C1 segment of cervical spinal cord (tissue), 14 donors: ENCODE measurements at regions not wholly inside any gene's neighbourhood (a gene's known extent, or its start where the extent isn't known, plus 50 kb on each side); places are given as distances from the start of the nearest gene placed in this dataset.

Experiments used
- DNase-seq, 14 donors: peaks; one replicate each; lab custom pipeline; 2025; lab: John Stamatoyannopoulos, UW

DNA sequence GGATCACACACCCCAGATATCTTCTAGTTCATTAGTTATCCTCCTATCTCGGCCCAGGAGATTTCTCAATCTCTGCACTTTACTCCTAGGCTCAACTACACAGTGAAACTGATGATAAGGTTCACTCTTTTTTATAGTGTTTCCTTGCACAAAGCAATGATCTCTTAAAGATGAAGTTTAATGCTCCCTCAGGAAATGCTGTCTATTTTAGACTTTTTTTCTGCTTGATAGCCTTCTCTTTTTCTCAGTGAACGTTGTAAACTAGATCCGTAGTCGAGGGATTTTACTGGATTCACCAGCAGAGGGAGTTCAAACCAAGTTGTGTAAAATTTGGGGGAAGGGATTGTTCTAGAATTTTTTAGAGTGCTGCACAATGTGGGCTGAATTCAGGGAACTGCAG is 269.6 kb downstream of the GBA3 start:
- no peak for DNase-seq

DNA sequence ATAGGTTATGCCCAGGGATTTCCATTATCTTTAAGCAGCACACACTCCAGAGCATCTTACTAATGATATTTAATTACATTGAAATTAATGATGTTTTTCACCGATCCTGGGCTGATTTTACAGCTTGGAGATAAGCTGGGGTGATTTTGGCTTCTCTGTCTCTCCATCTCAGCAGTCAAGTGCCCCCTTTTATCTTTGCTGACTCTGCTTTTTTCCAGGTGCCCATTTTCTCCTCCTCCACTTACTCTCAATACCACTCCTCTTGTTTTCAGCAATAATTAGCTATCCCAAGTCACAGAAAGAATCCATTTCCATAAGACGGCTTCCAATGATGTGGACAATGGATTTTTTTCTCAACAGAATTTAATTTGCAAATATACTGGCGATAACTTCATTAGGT is 266.7 kb downstream of the GBA3 start:
- no peak for DNase-seq

DNA sequence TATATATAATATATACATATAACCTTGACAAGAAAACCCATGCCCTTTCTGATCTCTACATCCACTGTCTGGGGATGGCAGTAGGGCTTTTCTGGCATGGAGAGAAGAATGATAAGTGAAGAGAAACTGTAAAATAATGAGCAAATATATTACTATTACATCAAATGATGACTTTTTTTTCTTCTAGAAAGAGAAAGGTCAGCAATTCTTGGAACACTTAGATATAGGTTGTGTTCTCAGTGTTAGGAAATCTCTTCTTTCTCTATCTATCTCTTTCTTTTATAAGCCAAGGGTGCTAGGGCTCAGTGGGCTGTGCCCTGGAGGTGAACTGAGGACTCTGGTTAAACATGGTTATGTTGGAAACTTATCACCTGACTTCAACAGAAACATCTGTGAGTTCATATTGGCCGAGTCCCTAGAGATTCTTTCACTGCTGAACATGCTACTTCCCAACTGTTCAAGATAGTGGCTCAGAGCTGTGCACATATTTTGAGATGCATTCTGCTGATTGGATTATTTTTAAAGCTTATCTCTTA is 265.1 kb downstream of the GBA3 start:
- no peak for DNase-seq

DNA sequence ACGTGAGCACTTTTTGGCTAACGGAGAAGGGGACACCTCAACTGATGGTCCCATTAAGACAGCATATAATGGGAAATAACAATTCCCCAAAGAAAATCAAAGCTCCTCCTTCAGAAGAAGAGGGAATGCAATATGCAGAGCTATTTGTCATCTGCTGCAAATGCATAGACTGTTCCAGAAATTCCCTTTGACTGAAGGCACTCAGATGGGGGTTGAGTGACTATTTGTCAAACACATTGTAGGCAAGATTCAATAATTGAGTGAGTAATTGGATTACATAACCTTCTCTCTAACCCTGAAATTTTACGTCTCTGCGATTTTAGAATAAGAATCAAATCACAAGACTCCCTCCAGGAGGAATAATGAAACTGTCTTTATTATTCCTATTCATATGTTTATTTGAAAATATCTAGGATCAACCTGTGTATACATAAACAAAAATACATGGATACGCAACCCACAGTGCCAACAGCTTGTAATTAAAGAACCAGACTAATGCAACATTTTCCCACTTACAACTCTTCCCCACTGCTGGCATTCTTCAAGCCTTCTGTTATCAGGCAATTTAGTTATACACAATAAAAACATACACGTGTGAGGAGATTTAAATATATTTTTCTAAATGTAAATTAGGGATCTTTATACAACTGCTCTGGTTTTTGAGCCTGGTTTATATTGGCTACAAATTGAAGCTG is 256.6 kb downstream of the GBA3 start:
- no peak for DNase-seq

DNA sequence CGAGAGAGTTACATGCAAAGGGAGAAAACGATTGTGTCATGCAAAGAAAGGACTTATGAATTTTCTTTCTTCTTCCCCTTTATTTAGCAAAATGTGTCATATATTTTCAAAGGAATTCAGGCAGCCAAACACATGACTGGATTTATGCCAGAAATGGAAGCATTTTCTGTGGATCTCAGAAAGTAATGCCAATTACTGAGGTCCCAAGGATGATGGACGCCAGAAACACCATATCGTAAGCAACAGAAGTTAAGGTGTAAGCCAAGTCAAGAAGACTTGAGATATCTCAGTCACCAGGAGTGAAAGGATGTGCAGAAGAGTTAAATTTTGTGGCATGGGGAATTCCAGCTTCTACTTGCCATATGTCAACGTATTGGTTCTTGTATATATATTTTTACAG is 255.1 kb downstream of the GBA3 start:
- no peak for DNase-seq

DNA sequence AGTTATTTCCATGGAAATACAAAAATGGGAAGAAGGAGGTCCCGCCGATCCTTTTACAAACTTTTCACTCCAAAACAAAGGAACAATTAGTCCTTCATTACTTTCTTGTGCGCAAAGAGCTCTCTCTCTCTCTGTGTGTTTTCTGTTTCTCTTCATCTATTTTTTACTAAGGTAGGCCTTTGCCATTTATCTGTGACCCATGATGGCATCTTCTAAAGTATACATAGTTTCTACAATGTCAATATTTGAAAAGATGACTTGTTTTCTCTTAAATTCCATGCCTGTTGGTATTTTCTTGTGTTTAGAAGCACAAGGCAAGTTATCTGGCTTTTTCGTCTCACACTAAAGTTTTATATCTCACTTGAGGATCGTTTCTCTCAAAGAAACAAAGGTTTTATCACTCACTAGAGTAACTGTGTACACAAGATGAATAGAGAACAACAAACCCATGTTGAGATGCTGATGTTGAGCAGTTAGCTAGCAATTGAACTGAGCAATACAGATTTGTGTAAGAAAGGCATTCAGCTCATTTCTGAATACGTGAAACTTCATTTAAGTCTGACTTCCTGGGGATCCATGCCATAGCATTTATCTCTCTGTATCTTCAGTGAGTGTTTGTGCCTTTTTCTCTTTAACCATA is 250.3 kb downstream of the GBA3 start:
- DNase-seq, result no peak

DNA sequence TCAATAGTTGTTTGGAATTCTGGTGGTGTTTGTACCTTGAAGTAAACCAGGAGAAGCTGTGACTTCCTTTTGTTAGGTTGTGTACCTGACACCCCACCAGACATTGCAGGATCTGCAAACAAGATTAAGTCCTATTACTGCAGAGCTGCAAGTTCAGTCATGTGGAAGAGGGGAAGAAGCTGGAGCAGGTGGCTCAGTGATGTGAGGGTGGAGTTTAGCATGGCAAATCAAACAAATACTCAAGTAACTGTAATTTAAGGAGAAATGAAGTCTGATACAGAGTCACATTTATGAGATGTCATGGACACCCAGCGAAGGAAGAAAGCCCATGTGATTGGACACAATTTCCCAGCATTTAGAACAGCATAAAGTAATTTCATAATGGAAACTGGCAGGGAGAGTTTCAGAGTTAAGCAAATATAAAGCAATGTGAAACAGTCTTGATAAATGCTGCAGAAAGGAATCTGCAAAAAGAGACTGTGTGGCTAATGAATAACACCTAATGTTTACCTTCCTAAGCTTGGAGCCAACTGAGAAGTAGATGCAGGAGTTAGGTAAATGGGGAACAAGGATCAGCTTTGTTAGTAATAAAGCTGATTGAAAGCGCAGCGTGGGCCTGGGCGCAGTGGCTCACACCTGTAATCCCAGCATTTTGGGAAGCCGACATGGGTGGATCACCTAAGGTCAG is 249.1 kb downstream of the GBA3 start:
- DNase-seq, result no peak

DNA sequence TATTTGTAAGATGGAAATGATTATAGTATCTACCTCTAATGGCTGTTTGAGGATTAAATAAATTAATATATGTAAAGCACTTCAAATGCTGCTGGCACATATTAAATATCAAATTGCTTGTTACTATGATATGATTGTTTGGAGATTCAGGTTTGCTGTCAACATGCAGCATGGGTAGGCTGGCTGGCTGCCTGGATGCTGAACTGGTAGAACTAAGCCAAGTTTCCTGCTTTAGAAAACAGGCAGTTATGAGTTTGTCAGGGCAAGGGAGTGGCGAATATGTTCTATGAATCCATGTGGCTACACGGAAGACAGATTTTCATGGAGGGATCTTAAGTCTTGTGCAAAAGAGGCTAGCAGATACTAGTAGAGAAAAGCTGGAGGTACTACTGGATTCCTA is 239.6 kb downstream of the GBA3 start:
- no peak for DNase-seq

DNA sequence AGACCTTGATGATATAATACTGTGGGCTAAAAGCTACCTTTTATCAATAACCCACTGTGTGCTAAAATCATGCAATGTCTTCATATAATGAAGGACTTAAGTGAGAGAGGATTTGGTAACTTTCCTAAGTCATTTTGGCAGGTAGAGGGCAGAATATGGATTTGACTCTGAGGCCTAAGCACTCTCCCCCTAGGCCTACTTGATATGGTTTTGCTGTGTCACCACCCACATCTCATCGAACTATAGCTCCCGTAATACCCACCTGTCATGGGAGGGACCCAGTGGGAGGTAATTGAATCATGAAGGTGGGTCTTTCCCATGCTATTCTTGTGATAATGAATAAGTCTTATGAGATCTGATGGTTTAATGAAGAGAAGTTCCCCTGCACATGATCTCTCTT is 229.7 kb downstream of the GBA3 start:
- no peak for DNase-seq

DNA sequence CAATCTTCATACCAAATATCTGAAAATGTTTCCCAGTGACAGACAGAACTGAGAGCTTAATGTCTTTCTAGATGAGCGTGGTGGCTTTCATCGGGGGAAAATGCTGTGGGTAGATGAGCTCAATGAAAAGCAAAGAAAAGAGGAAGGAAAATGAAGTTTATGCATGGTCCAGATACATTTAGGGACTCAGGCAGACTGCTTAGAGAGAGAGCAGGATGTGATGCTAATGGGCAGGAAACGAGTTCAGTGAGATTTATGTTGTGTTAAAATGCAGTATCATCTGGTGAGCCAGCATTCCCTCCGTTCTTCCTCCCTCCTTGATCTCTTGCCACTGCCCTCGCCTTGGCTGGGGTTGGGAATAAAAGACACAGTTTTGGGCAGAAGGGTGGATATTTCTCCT is 229.2 kb downstream of the GBA3 start:
- DNase-seq, result no peak

DNA sequence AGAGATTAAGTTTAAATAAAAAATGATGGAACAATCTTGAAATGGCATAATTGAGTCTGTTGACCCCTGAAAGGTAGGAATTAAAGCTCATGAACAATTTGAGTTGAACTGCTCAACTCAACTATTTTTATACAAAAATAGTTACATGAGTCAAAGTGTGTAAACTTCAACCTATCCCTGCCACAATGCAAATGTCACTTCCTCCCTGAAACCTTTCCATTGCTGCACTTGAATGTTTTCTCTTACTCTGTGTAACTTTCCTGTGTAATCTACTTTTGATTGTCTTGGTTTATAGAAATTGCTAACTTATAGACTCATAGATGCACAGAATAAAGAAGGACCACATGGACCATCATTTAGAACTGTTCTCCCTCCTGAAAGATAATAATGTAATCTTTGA is 218.5 kb downstream of the GBA3 start:
- no peak for DNase-seq

DNA sequence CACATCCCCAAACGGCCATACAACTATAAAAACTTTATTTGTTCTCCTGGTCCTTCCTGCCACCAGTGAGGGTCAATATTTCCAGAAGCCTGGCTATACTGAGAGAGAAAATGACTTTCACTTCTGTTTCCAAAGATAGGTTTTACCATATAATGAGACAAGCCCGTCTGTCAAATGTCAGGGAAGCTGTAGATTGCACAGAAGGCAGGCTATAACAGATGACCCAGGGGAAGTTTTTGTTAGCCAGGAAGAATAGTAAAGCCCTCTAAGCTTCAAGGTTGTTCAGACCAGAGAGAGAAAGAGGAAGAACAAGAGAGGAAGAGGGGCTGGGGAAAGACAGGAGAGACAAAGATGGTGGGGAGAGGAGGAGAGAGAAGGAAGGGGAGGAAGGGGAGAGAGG is 217.5 kb downstream of the GBA3 start:
- no peak for DNase-seq

DNA sequence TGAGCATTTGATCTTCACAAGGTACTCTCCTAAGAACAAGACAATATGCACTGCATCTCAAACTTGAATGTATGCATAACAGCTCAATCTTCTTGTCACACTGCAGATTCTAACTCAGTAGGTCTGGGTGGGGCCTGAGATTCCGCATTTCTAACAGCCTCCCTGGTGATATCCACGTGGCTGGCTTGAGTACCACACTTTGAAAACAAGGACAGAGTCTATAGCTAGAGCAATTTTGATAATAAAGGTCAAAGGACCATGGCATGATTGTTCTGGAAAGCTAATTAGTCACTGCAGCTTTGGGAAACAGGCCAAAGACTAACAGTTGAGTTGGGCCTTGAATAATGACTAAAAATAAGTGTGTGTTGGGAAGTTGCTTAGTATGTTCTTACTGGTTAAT is 213.3 kb downstream of the GBA3 start:
- DNase-seq, result no peak

DNA sequence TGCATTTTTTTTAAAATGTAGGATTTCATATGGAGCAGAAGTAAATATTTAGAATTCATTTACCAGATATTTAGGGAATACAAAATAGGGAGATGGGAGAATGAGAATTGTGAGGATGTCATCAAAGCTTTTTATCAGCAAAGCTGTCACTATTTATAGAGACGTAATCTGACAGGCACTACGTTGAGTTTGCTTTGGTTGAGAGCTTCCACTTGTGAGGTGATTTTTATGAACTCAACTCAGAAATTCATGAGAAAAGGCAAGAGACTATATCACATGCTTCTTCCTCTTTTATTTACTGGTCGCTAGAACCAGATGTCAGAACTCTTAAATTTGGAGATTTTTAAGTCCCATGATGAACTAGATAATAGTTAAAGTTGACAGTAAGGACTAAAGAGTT is 211.2 kb downstream of the GBA3 start:
- no peak for DNase-seq

DNA sequence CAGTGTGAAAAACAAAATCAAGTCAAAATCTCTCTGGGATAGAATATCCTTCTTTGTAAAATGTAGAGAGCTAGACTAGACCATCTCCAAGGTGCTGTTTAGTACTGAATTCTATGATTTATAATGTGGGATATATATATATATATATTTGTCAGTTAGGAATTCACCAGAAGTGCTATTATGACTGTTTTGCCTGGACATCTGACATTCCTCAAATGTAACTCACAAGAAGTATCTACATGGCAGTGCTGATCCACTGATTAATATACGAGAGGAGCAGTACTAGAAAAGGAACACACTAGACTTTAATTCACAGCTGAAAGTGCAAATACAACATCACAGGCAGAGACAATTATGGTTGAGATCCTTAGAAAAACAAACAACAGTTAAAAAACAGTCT is 208.9 kb downstream of the GBA3 start:
- DNase-seq, result no peak

DNA sequence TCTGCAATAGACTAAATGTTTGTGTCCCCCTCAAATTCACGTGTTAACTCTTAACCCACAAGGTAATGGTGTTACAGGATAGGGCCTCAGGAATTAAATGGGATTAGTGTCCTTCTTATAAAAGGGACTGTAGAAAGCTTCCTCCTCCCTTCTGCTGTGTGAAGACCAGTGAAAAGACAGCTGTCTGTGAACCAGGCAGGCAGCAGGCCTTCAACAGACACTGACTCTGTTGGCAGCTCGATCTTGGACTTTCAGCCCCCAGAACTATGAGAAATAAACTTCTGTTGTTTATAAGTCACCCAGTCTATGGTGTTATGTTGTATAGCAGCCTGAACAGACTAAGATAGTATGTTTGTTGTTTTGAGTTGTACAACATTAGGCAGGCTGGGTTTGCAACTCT is 208.1 kb downstream of the GBA3 start:
- no peak for DNase-seq

DNA sequence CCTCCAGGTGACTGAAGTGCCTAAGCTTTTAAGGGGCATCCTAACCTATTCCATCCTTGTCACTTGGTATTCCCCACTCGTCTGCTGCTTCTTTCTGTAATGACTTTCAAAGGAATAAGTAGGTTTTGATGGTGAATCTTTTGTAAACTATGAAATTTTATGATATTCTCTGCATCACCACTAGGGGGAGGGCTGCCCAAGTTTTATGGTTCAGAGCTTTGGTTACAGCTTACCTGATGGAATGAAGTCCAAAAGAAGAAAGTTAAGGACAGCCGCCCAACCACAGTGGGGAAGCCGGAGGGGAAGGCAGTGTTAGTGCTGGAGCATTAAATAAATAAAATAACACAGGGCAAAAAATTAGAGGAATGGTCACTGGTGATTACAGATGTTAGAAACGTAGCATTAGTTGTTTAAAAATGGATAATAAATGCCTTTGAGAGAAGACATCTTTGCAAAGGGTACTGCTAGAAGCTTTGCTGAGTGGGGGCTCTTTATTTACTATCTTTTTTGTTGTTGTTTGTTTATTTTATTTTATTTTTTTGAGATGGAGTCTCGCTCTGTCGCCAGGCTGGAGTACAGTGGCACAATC is 204.9 kb downstream of the GBA3 start:
- DNase-seq, result peak in 3 of 14 donors; percentile 1 to 5 (median 2)

DNA sequence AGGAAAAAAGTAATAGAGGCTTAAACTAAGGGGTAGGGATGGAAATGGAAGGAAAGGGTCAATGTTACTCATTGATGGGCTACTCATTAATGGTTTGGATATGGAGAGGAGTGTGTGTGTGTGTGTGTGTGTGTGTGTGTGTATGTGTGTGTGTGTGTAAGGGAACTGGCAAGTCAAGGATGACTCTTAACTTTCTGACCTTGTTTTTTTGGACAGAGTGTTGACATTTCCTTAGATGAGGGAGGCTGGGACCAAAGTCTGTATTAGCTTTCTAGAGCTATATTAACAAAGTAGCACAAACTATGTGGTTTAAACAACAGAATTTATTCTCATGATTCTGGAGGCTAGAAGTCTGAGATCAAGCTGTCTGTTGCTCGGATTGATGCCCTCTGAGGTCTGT is 202.7 kb downstream of the GBA3 start:
- DNase-seq, result no peak

DNA sequence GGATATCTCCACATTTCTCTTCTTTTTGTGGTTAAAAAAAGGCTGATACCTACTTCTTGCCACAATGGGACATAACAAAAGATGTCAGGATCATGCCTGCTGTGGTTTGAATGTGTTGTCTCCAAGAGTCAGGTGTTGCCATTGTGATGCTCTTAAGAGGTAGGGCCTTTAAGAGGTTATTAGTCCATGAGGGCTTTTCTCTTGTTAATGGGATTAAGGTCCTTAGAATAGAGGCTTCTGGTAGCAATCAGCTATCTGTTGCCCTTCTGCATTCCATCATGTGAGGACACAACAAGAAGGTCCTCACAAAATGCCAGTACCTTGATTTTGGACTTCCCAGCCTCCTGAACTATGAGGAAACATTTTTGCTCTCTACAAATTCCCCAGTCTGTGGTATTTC is 191.4 kb downstream of the GBA3 start:
- DNase-seq, result no peak

DNA sequence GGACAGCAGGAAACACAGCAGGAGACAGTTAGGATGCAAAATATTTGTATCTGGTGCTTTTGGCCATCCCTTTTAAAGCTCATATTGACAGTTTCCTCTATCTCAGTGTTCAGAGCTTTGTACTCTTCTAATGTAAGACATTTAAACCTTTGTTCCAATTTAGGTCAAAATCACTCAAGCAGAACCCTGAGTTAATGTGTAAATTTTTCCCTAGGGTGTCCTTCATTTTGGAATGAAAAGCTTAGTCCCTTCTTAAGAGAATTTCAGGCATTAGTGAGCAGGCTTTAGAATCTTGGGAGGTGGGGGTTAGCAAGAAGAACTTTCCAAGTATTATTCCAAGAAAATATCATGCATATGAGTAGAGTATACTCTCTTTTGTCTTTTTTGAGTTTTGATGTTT is 188.7 kb downstream of the GBA3 start:
- no peak for DNase-seq

DNA sequence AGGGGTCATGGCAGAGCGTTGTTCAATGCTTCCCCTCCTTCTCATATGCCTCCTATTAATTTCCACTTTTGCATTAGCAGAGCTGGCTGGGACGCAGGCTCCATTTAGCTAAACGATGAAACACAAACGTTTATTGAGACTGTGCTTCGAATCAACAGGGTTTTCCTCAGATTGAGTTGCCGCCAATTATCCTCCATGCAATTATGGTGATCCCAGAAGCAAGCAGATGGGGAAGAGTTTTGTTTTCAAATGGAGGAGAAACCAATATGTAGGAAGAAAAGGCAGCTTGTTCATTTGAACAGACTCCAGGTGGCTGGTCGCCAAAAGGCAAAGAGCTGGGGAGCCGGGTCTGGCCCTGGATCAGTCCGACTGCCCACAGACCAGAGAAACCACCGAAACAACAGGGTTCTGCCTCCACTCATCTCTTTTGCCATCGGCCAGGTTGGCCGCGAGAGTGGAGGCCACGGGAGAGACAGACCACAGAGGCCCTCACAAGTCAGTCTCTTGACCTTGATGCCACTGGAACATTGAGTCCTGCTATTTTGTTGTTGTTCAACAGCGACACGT is 184.8 kb downstream of the GBA3 start:
- DNase-seq, result no peak

DNA sequence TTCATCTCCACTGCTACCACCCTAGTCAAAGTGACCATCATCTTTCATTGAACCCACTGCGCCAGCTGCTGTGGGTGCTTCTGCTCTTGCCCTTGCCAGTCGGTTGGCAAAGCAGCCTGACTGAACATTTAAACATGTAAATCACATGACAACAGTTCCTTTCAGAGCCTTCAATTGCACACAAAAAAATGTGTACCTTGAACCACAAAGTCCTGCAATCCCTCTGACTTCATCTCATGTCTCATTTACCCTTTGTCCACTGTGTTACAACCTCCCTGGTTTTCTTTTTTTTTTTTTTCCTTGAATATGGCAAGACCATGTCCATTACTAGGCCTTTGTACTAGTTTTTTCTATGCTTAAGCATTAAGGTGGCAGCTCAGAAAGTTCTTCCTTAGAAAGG is 183.5 kb downstream of the GBA3 start:
- no peak for DNase-seq
